HepG2 (cell line): ENCODE measurements at regions not wholly inside any gene's neighbourhood (a gene's known extent, or its start where the extent isn't known, plus 50 kb on each side); places are given as distances from the start of the nearest gene placed in this dataset.

ENCODE experiments used
- ATAC-seq: fragments of 200-7000 bp; cut with Tn5 transposase; 3 replicates; pipeline ENCODE4 v1.9.1; 2020; ENCODE audit warnings: mild to moderate bottlenecking, moderate library complexity
- BruUV-seq: library from RNA; stranded (reverse); fragments of 400-500 nt; replicated peaks from 2 replicates; lab custom pipeline; 2021; lab: Mats Ljungman, UMichigan
- CTCF ChIA-PET: fragments of 300-600 bp; formaldehyde crosslinking; extraction: SDS; loops from one replicate; lab custom pipeline; 2021; ENCODE audit warnings: low total read pairs, inconsistent platforms, low intra/inter-chr PET ratio; lab: Yijun Ruan, JAX
- POLR2A ChIA-PET: fragments of 350-600 bp; sonication (Branson Sonifier 250); formaldehyde crosslinking; loops from one replicate; lab custom pipeline; 2020; ENCODE audit warnings: antibody characterized with exemption, inconsistent platforms; lab: Yijun Ruan, JAX
- DNase-seq: peaks from one replicate; pipeline ENCODE4 v3.0.0-alpha.2; 2015; ENCODE audit warnings: low spot score
- FAIRE-seq: peaks from 3 replicates; lab custom pipeline; 2011; peaks lifted over from hg19 to GRCh38; lab: Jason Lieb, UNC
- H2AFZ ChIP-seq: one replicate; pipeline ENCODE4 v1.6.1; 2011; ENCODE audit warnings: low read length, inconsistent platforms
- H3K27ac ChIP-seq: fragments of 300-600 bp; 3 replicates; pipeline ENCODE4 v1.8.0; 2011; ENCODE audit warnings: mixed run types, mild to moderate bottlenecking, mixed read lengths, low read length, inconsistent platforms; ENCODE audit not compliant: insufficient read depth; ENCODE audit errors: extremely low read length
- H3K27me3 ChIP-seq, 2 experiments: fragments of 200-600 bp in 1 of 2; 2 replicates in 1 of 2; 3 replicates in 1 of 2; pipeline versions ENCODE4 v1.6.0 to v1.8.0; 2011; ENCODE audit warnings: low read length in 2 of 2, mild to moderate bottlenecking in 2 of 2, moderate library complexity in 2 of 2, inconsistent platforms in 1 of 2; ENCODE audit not compliant: insufficient read depth in 2 of 2, control insufficient read depth in 1 of 2
- H3K36me3 ChIP-seq, 2 experiments: fragments of 200-600 bp in 1 of 2; replicated peaks in 1 of 2; 2 replicates in 1 of 2; 3 replicates in 1 of 2; pipeline versions ENCODE4 v1.5.1 to v1.8.0; 2011; ENCODE audit warnings: low read length in 2 of 2, inconsistent platforms in 1 of 2; ENCODE audit not compliant: insufficient read depth in 2 of 2, control insufficient read depth in 1 of 2
- H3K4me1 ChIP-seq: 2 replicates; pipeline ENCODE4 v1.5.1; 2012; ENCODE audit warnings: low read length, inconsistent platforms; ENCODE audit not compliant: insufficient read depth
- H3K4me2 ChIP-seq: 2 replicates; pipeline ENCODE4 v1.6.0; 2011; ENCODE audit warnings: low read depth, low read length, inconsistent platforms
- H3K4me3 ChIP-seq, 3 experiments: fragments of 200-600 bp in 1 of 3; sonication (generic), shearing (Covaris generic) in 1 of 3; replicated peaks in 1 of 3; 2 replicates each; pipeline ENCODE4 v1.5.1; 2011 to 2016; ENCODE audit warnings: low read length in 3 of 3, inconsistent platforms in 2 of 3, low read depth in 2 of 3, mild to moderate bottlenecking in 2 of 3, control low read depth in 1 of 3, mixed read lengths in 1 of 3; ENCODE audit not compliant: insufficient read depth in 1 of 3
- H3K79me2 ChIP-seq: one replicate; pipeline ENCODE4 v1.6.1; 2011; ENCODE audit warnings: low read length, inconsistent platforms; ENCODE audit not compliant: insufficient read depth
- H3K9ac ChIP-seq: 2 replicates; pipeline ENCODE4 v1.6.0; 2011; ENCODE audit warnings: mild to moderate bottlenecking, low read depth, low read length, inconsistent platforms; ENCODE audit not compliant: insufficient read depth
- H3K9me3 ChIP-seq: 2 replicates; pipeline ENCODE4 v1.5.1; 2012; ENCODE audit warnings: mild to moderate bottlenecking, low read length
- H4K20me1 ChIP-seq: 2 replicates; pipeline ENCODE4 v1.6.0; 2011; ENCODE audit warnings: inconsistent platforms, mild to moderate bottlenecking, low read length, moderate library complexity; ENCODE audit not compliant: insufficient read depth
- CBX5 ChIP-seq: sonication (generic); formaldehyde crosslinking; IDR thresholded peaks from 2 replicates; pipeline ENCODE4 v1.4.0; 2020; ENCODE audit warnings: missing genetic modification reagents, borderline replicate concordance
- CEBPZ ChIP-seq: IDR thresholded peaks from 2 replicates; pipeline ENCODE4 v1.6.1; 2012; ENCODE audit warnings: low read length, improper control_type of control experiment
- CSRNP1 ChIP-seq: sonication (generic); formaldehyde crosslinking; IDR thresholded peaks from 2 replicates; pipeline ENCODE4 v1.8.1; 2023; ENCODE audit warnings: mild to moderate bottlenecking, missing genetic modification reagents
- ZFP41 ChIP-seq: sonication (generic); formaldehyde crosslinking; IDR thresholded peaks from 2 replicates; pipeline ENCODE4 v1.4.0; 2020; ENCODE audit warnings: mild to moderate bottlenecking, missing genetic modification reagents, borderline replicate concordance
- ZNF260 ChIP-seq: sonication (generic); formaldehyde crosslinking; IDR thresholded peaks from 2 replicates; pipeline ENCODE4 v1.4.0; 2020; ENCODE audit warnings: missing genetic modification reagents, low read depth, mild to moderate bottlenecking, borderline replicate concordance
- ZNF614 ChIP-seq: IDR thresholded peaks from 2 replicates; pipeline ENCODE4 v1.6.1; 2018; ENCODE audit warnings: missing biosample characterization, missing genetic modification reagents, inconsistent platforms, borderline replicate concordance
- ZNF839 ChIP-seq: sonication (generic); formaldehyde crosslinking; IDR thresholded peaks from 2 replicates; pipeline ENCODE4 v1.4.0; 2020; ENCODE audit warnings: missing genetic modification reagents, mild to moderate bottlenecking, borderline replicate concordance
- whole genome bisulfite sequencing: methylation state at CpG from one replicate; pipeline ENCODE4 v1.1.6; 2017; ENCODE audit warnings: low lambda C conversion rate; 5-methylcytosine and 5-hydroxymethylcytosine counted together
- in situ Hi-C: cut with HindIII; loops from 2 replicates; pipeline ENCODE4 v1.10.0; 2017; ENCODE audit warnings: low pct_unique_long_range_greater_than_20kb; ENCODE audit not compliant: extremely low pct_ligation_motif_present
- intact Hi-C: fragments of 100-400 bp; cut with micrococcal nuclease; formaldehyde crosslinking; loops from one replicate; pipeline ENCODE4 v1.10.0; 2022; ENCODE audit not compliant: unreplicated experiment

GRCh38 chr12:67523538-67523937 lies 125.0 kb upstream of the DYRK2 start (continued):
- TF ChIP-seq CEBPZ (no peak), CSRNP1 (no peak), ZNF614 (CRISPR knock-in tag) (no peak), CBX5 (no peak)
- TF ChIP-seq, all 625 proteins: peak for 0

- Histone ChIP-seq H3K27me3 (no peaks in the 10 kb centered on the region; a peak in 1 of 5 replicates), H3K27ac (no peak overlapping the region), H3K9ac (no peak overlapping the region), H3K4me3 (no peak overlapping the region), H3K79me2 (no peaks in the 10 kb centered on the region), H4K20me1 (no peaks in the 10 kb centered on the region), H3K36me3 (no peaks in the 10 kb centered on the region), H3K4me2 (no peak overlapping the region), H2AFZ (no peak overlapping the region), H3K4me1 (no peaks in the 10 kb centered on the region), H3K9me3 (no peaks in the 10 kb centered on the region)
- no TSS peak for BruUV-seq
- ChIA-PET POLR2A (no interaction called here), CTCF (no interaction called here)
- DNase-seq = no peak
- no peak for ATAC-seq
- in situ Hi-C loops (no loop called here), intact Hi-C loops (no loop called here)
- no peak for TF ChIP-seq ZFP41 (CRISPR knock-in tag)
- TF ChIP-seq ZNF260 (CRISPR knock-in tag) = no peak
- no peak for TF ChIP-seq ZNF839 (CRISPR knock-in tag)
- no peak for FAIRE-seq
- WGBS = 44% methylated on average over 11 of the region's 11 CpGs
Observed at GRCh38 chr12:67524861-67525616, 123.5 kb upstream of the DYRK2 start.
